Panc1 (cell line): ENCODE measurements at regions not wholly inside any gene's neighbourhood (a gene's known extent, or its start where the extent isn't known, plus 50 kb on each side); places are given as distances from the start of the nearest gene placed in this dataset.

ENCODE experiments used
- ATAC-seq: fragments of 200-7000 bp; cut with Tn5 transposase; 2 replicates; pipeline ENCODE4 v1.9.1; 2020; ENCODE audit warnings: mild to moderate bottlenecking, moderate library complexity
- BruUV-seq: library from RNA; stranded (reverse); fragments of 400-500 nt; replicated peaks from 2 replicates; lab custom pipeline; 2021; lab: Mats Ljungman, UMichigan
- CTCF ChIA-PET: fragments of 300-600 bp; sonication (Branson Sonifier 250); formaldehyde crosslinking; loops from one replicate; lab custom pipeline; 2022; ENCODE audit warnings: antibody characterized with exemption; lab: Charles Lee
- POLR2A ChIA-PET: fragments of 300-600 bp; sonication (Branson Sonifier 250); formaldehyde crosslinking; loops from one replicate; lab custom pipeline; 2022; ENCODE audit warnings: antibody characterized with exemption; lab: Charles Lee
- DNase-seq: peaks from one replicate; pipeline ENCODE4 v3.0.0-alpha.2; 2010; ENCODE audit warnings: low read depth, low spot score
- H3K27ac ChIP-seq: 2 replicates; pipeline ENCODE4 v1.5.1; 2011; ENCODE audit warnings: mild to moderate bottlenecking, low read length, inconsistent platforms
- H3K27me3 ChIP-seq: fragments of 200-500 bp; sonication (Bioruptor generic); 2 replicates; pipeline ENCODE4 v1.6.0; 2014; ENCODE audit warnings: low read length, inconsistent platforms; ENCODE audit not compliant: control insufficient read depth, insufficient read depth
- H3K36me3 ChIP-seq: fragments of 200-500 bp; sonication (Bioruptor generic); 2 replicates; pipeline ENCODE4 v1.5.1; 2014; ENCODE audit warnings: inconsistent platforms, mild to moderate bottlenecking, low read length, moderate library complexity; ENCODE audit not compliant: control insufficient read depth, insufficient read depth
- H3K4me1 ChIP-seq: 2 replicates; pipeline ENCODE4 v1.5.1; 2011; ENCODE audit warnings: inconsistent platforms, mild to moderate bottlenecking, low read length, moderate library complexity; ENCODE audit not compliant: control insufficient read depth, insufficient read depth
- H3K4me3 ChIP-seq, 2 experiments: 2 replicates each; pipeline ENCODE4 v1.5.1; 2011 to 2012; ENCODE audit warnings: low read depth in 2 of 2, low read length in 2 of 2, mild to moderate bottlenecking in 2 of 2, inconsistent platforms in 1 of 2, moderate library complexity in 1 of 2
- H3K9me3 ChIP-seq: fragments of 200-500 bp; sonication (Bioruptor generic); 2 replicates; pipeline ENCODE4 v1.5.1; 2014; ENCODE audit warnings: low read depth, mild to moderate bottlenecking, inconsistent platforms, low read length, moderate library complexity; ENCODE audit not compliant: control insufficient read depth, insufficient read depth
- CTCF ChIP-seq: fragments of 450-650 bp; IDR thresholded peaks from 2 replicates; pipeline ENCODE4 v1.5.1; 2017; ENCODE audit warnings: mild to moderate bottlenecking
- POLR2AphosphoS5 ChIP-seq: IDR thresholded peaks from 2 replicates; pipeline ENCODE4 v1.6.1; 2012; ENCODE audit warnings: mild to moderate bottlenecking, low read depth, low read length, moderate library complexity
- REST ChIP-seq, 2 experiments: IDR thresholded peaks; 2 replicates each; pipeline ENCODE4 v1.6.1; 2011 to 2012; ENCODE audit warnings: low read depth in 2 of 2, control low read depth in 1 of 2, low read length in 1 of 2, mild to moderate bottlenecking in 1 of 2, moderate library complexity in 1 of 2; ENCODE audit not compliant: insufficient read depth in 1 of 2
- SIN3A ChIP-seq: IDR thresholded peaks from 2 replicates; pipeline ENCODE4 v1.6.1; 2012; ENCODE audit warnings: low read depth, mild to moderate bottlenecking, low read length, moderate library complexity, borderline replicate concordance; ENCODE audit not compliant: insufficient read depth
- TCF7L2 ChIP-seq: IDR thresholded peaks from 2 replicates; pipeline ENCODE4 v1.6.1; 2011; ENCODE audit warnings: mild to moderate bottlenecking, low read depth, low read length, inconsistent platforms
- in situ Hi-C: cut with HindIII; loops from 2 replicates; pipeline ENCODE4 v1.10.0; 2016; ENCODE audit warnings: low sequenced_read_pairs, low pct_unique_long_range_greater_than_20kb
- intact Hi-C: fragments of 100-400 bp; cut with micrococcal nuclease; formaldehyde crosslinking; loops from one replicate; pipeline ENCODE4 v1.10.0; 2022; ENCODE audit not compliant: unreplicated experiment

- intact Hi-C loops (no loop called here), in situ Hi-C loops (no loop called here)
- CTCF ChIA-PET: no interaction called here
- no peak for TF ChIP-seq POLR2AphosphoS5
- TF ChIP-seq CTCF: no peak
- no peak for TF ChIP-seq TCF7L2
- TF ChIP-seq SIN3A: no peak
- TF ChIP-seq REST (IDR thresholded peaks at IDR 0.05; ENCODE audit: insufficient read depth in 1 of 2, low read depth in 2 of 2, low read length in 1 of 2): no peak
- BruUV-seq: no TSS peak
- no peak for ATAC-seq
- no peak for DNase-seq
- Histone ChIP-seq H3K27me3 (no peaks in the 10 kb centered on the region), H3K36me3 (no peaks in the 10 kb centered on the region), H3K4me1 (peaks cover 25% of the 10 kb centered on the region), H3K4me3 (no peak overlapping the region), H3K9me3 (no peaks in the 10 kb centered on the region), H3K27ac (no peak overlapping the region)
- POLR2A ChIA-PET: interaction anchor here (0.6 kb wide), 1 partner anchor 61 kb away, joined by 4 read pairs; no protein-coding TSS in a partner anchor
Observed at GRCh38 chr11:8805296-8805695, 105.7 kb upstream of the AKIP1 start.

GRCh38 chr11:8806974-8807373 is 104.0 kb upstream of the AKIP1 start:
- no peaks in the 10 kb centered on the region for H3K9me3 ChIP-seq
- ATAC-seq (no peak), DNase-seq (no peak)
- BruUV-seq: no TSS peak
- H3K27me3 ChIP-seq: no peaks in the 10 kb centered on the region
- CTCF ChIA-PET: no interaction called here
- no peak overlapping the region for H3K27ac ChIP-seq
- H3K36me3 ChIP-seq: no peaks in the 10 kb centered on the region
- POLR2A ChIA-PET: no interaction called here
- in situ Hi-C loops: no loop called here
- no peak for TF ChIP-seq TCF7L2
- intact Hi-C loops: no loop called here
- H3K4me3 ChIP-seq: no peak overlapping the region
- H3K4me1 ChIP-seq: peaks cover 40% of the 10 kb centered on the region

- in situ Hi-C loops: no loop called here
- intact Hi-C loops: no loop called here
- H3K27me3 ChIP-seq: no peaks in the 10 kb centered on the region
- H3K4me3 ChIP-seq: peak overlapping the region in 1 of 2 experiments; percentile 60; a peak in 1 of 4 replicates
- TF ChIP-seq SIN3A (no peak), TCF7L2 (no peak), REST (IDR thresholded peaks at IDR 0.05; ENCODE audit: insufficient read depth in 1 of 2, low read depth in 2 of 2, low read length in 1 of 2) (no peak), CTCF (no peak), POLR2AphosphoS5 (no peak)
- ChIA-PET CTCF (interaction anchor here (0.6 kb wide), 1 partner anchor 69 kb away, joined by 3 read pairs; no protein-coding TSS in a partner anchor), POLR2A (interaction anchor here (1.1 kb wide), 1 partner anchor 102 kb away, joined by 3 read pairs; no protein-coding TSS in a partner anchor)
- no peak for ATAC-seq
- no peaks in the 10 kb centered on the region for H3K9me3 ChIP-seq
- H3K27ac ChIP-seq: peak overlapping the region; percentile 51
- H3K4me1 ChIP-seq: peaks cover 45% of the 10 kb centered on the region
- H3K36me3 ChIP-seq: no peaks in the 10 kb centered on the region
- BruUV-seq: no TSS peak
- no peak for DNase-seq
Observed at GRCh38 chr11:8807544-8808225, 103.3 kb upstream of the AKIP1 start.
